ENCODE measurements at regions not wholly inside any gene's neighbourhood (a gene's known extent, or its start where the extent isn't known, plus 50 kb on each side); places are given as distances from the start of the nearest gene placed in this dataset.

DNA sequence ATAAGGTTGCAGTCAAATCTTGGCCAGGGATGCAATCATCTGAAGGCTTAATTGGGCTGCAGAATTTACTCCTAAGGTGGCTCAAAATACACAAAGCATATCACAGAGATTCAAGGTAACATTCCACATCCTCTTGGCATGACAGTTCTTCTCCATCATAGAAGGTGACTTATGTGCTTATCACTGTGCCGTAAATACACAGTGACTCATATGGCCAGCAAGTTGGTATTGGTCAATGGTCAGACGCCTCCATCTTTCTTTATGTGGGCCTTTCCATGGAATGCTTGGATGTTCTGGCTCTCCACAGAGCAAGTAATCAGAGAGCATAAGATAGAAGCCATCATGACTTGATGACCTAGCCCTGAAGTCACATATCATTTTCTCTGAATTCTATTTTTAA is 168.8 kb upstream of the ST8SIA2 start:
- no peaks in the 10 kb centered on the region for H3K36me3 Mint-ChIP-seq
- 100% methylated on average over 2 of the region's 2 CpGs for WGBS (ENCODE audit: insufficient coverage)
- peaks cover 0 to 2% (median 0%) of the 10 kb centered on the region in 3 donors for H3K27me3 Mint-ChIP-seq (ENCODE audit: low read depth in 3 of 3)
- H4K20me1 ChIP-seq (ENCODE audit: insufficient read depth, low read length), result no peaks in the 10 kb centered on the region
- no peak for DNase-seq
- H3K4me3 Mint-ChIP-seq, result no peak overlapping the region
- TF ChIP-seq, protein P1, sequence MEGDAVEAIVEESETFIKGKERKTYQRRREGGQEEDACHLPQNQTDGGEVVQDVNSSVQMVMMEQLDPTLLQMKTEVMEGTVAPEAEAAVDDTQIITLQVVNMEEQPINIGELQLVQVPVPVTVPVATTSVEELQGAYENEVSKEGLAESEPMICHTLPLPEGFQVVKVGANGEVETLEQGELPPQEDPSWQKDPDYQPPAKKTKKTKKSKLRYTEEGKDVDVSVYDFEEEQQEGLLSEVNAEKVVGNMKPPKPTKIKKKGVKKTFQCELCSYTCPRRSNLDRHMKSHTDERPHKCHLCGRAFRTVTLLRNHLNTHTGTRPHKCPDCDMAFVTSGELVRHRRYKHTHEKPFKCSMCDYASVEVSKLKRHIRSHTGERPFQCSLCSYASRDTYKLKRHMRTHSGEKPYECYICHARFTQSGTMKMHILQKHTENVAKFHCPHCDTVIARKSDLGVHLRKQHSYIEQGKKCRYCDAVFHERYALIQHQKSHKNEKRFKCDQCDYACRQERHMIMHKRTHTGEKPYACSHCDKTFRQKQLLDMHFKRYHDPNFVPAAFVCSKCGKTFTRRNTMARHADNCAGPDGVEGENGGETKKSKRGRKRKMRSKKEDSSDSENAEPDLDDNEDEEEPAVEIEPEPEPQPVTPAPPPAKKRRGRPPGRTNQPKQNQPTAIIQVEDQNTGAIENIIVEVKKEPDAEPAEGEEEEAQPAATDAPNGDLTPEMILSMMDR (IDR thresholded peaks at IDR 0.05), result no peak
- no peaks in the 10 kb centered on the region for H3K4me1 ChIP-seq (ENCODE audit: control insufficient read depth in 1 of 2, insufficient read depth in 2 of 2, low read length in 2 of 2)
- H3K4me1 Mint-ChIP-seq, result no peaks in the 10 kb centered on the region
- no peak overlapping the region for H3K27ac ChIP-seq (ENCODE audit: low read depth in 1 of 2, low read length in 2 of 2)
- no peak overlapping the region for H2AFZ ChIP-seq (ENCODE audit: insufficient read depth, low read depth, low read length, poor library complexity, severe bottlenecking)
- H3K9me3 ChIP-seq (replicated peaks in 1 of 2; ENCODE audit: control insufficient read depth in 1 of 2, insufficient read depth in 1 of 2, low read length in 2 of 2), result no peaks in the 10 kb centered on the region
- no peaks in the 10 kb centered on the region for H3K36me3 ChIP-seq (replicated peaks in 1 of 2; ENCODE audit: control insufficient read depth in 1 of 2, insufficient read depth in 2 of 2, low read length in 2 of 2)
- no peak overlapping the region for H3K4me3 ChIP-seq (replicated peaks in 1 of 3; ENCODE audit: low read depth in 2 of 3, low read length in 3 of 3)
- intact Hi-C loops (cut with micrococcal nuclease), result no loop called here
- H3K27ac Mint-ChIP-seq, result no peak overlapping the region
- no peaks in the 10 kb centered on the region for H3K27me3 ChIP-seq (ENCODE audit: control insufficient read depth in 2 of 2, insufficient read depth in 2 of 2, low read length in 2 of 2)
- no peak overlapping the region for H3K4me2 ChIP-seq (replicated peaks; ENCODE audit: extremely low read depth, low read length, poor library complexity, severe bottlenecking)
- peaks cover 3 to 11% (median 6%) of the 10 kb centered on the region in 7 donors for H3K9me3 Mint-ChIP-seq
- H3K9ac ChIP-seq (ENCODE audit: insufficient read depth, low read length, poor library complexity, severe bottlenecking), result no peak overlapping the region
- H3K79me2 ChIP-seq (ENCODE audit: insufficient read depth, low read length), result no peaks in the 10 kb centered on the region

DNA sequence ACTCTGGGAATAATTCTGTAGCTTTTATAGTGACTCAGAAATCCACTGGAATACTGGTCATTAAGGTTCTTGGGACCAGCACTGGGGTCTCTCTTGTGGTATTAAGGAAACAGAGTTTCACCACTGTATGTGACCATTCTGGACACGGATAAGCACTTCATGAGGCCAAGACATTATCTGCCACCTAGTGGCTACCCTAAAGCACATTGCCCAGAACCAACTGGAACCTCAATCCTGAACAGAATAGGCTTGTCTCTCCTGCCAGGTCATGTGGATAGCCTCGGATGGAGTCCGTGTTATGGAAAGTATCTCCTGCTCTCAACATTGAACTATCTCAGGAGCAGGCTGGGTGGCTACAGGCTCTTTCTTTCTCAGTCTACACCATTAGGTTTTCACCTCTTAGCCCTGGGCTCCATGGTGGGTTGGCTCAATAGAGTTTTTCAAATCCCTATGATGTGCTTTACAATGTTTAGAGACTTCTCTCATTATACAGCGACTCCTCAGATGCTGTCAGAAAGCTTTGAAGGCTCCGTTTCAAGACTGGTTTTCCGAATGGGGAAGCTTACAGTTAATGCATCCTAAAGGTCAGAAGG is 167.6 kb upstream of the ST8SIA2 start:
- H3K36me3 Mint-ChIP-seq, result no peaks in the 10 kb centered on the region
- no peak overlapping the region for H3K27ac Mint-ChIP-seq
- no peak overlapping the region for H3K4me3 Mint-ChIP-seq
- intact Hi-C loops (cut with micrococcal nuclease), result no loop called here
- peaks cover 2 to 8% (median 3%) of the 10 kb centered on the region in 7 donors for H3K9me3 Mint-ChIP-seq
- TF ChIP-seq, protein P1 (IDR thresholded peaks at IDR 0.05), result no peak
- H3K9me3 ChIP-seq (replicated peaks in 1 of 2; ENCODE audit: control insufficient read depth in 1 of 2, insufficient read depth in 1 of 2, low read length in 2 of 2), result no peaks in the 10 kb centered on the region
- DNase-seq, result no peak
- no peak overlapping the region for H3K9ac ChIP-seq (ENCODE audit: insufficient read depth, low read length, poor library complexity, severe bottlenecking)
- no peaks in the 10 kb centered on the region for H4K20me1 ChIP-seq (ENCODE audit: insufficient read depth, low read length)
- H3K4me3 ChIP-seq (replicated peaks in 1 of 3; ENCODE audit: low read depth in 2 of 3, low read length in 3 of 3), result no peak overlapping the region
- no peaks in the 10 kb centered on the region for H3K27me3 ChIP-seq (ENCODE audit: control insufficient read depth in 2 of 2, insufficient read depth in 2 of 2, low read length in 2 of 2)
- no peaks in the 10 kb centered on the region for H3K27me3 Mint-ChIP-seq (ENCODE audit: low read depth in 3 of 3)
- no peaks in the 10 kb centered on the region for H3K4me1 ChIP-seq (ENCODE audit: control insufficient read depth in 1 of 2, insufficient read depth in 2 of 2, low read length in 2 of 2)
- no peaks in the 10 kb centered on the region for H3K4me1 Mint-ChIP-seq
- 90% methylated on average over 3 of the region's 6 CpGs for WGBS (ENCODE audit: insufficient coverage)
- no peaks in the 10 kb centered on the region for H3K36me3 ChIP-seq (replicated peaks in 1 of 2; ENCODE audit: control insufficient read depth in 1 of 2, insufficient read depth in 2 of 2, low read length in 2 of 2)
- no peak overlapping the region for H3K27ac ChIP-seq (ENCODE audit: low read depth in 1 of 2, low read length in 2 of 2)
- no peaks in the 10 kb centered on the region for H3K79me2 ChIP-seq (ENCODE audit: insufficient read depth, low read length)
- no peak overlapping the region for H2AFZ ChIP-seq (ENCODE audit: insufficient read depth, low read depth, low read length, poor library complexity, severe bottlenecking)
- no peak overlapping the region for H3K4me2 ChIP-seq (replicated peaks; ENCODE audit: extremely low read depth, low read length, poor library complexity, severe bottlenecking)

Measured in CD14-positive monocyte (primary cell).